Ishikawa (cell line): ENCODE measurements at regions not wholly inside any gene's neighbourhood (a gene's known extent, or its start where the extent isn't known, plus 50 kb on each side); places are given as distances from the start of the nearest gene placed in this dataset.

Experiments used
- EGR1 ChIP-seq: IDR thresholded peaks from 2 replicates; pipeline ENCODE4 v1.6.1; 2012
- EP300 ChIP-seq: IDR thresholded peaks from 2 replicates; pipeline ENCODE4 v1.6.1; 2012; ENCODE audit warnings: borderline replicate concordance
- FOXM1 ChIP-seq: IDR thresholded peaks from 2 replicates; pipeline ENCODE4 v1.6.1; 2012; ENCODE audit warnings: low read depth, borderline replicate concordance
- RAD21 ChIP-seq: IDR thresholded peaks from 2 replicates; pipeline ENCODE4 v1.6.1; 2012; ENCODE audit warnings: low read depth
- TAF1 ChIP-seq: IDR thresholded peaks from 2 replicates; pipeline ENCODE4 v1.6.1; 2012; ENCODE audit warnings: low read depth, mild to moderate bottlenecking
- YY1 ChIP-seq: IDR thresholded peaks from 2 replicates; pipeline ENCODE4 v1.6.1; 2012; ENCODE audit warnings: low read depth
- ZBTB7A ChIP-seq: IDR thresholded peaks from 2 replicates; pipeline ENCODE4 v1.6.1; 2012; ENCODE audit warnings: low read depth
- TF ChIP-seq, protein P1 (sequence below): IDR thresholded peaks from 2 replicates; pipeline ENCODE4 v1.6.1; 2012; ENCODE audit warnings: low read depth, mild to moderate bottlenecking

DNA sequence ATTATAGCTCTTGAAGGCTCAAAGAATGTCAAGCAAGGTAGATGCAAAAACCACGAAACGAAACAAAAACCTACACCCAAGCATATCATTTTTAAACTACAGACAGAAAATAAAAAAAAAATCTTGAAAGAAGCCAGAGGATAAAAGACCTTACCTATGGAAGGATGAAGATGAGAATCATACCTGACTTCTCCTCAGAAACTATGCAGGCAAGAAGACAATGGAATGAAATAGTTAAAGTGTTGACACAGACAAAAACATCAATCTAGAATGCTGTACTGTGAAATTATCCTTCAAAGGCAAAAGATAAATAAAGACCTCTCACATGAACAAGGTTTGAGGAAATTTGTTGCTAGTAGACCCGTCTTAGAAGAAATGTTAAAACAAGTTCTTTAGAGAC lies 372.0 kb downstream of the ZIC4 start:
- TF ChIP-seq RAD21 = no peak
- TF ChIP-seq EGR1 = no peak
- TF ChIP-seq, protein P1, sequence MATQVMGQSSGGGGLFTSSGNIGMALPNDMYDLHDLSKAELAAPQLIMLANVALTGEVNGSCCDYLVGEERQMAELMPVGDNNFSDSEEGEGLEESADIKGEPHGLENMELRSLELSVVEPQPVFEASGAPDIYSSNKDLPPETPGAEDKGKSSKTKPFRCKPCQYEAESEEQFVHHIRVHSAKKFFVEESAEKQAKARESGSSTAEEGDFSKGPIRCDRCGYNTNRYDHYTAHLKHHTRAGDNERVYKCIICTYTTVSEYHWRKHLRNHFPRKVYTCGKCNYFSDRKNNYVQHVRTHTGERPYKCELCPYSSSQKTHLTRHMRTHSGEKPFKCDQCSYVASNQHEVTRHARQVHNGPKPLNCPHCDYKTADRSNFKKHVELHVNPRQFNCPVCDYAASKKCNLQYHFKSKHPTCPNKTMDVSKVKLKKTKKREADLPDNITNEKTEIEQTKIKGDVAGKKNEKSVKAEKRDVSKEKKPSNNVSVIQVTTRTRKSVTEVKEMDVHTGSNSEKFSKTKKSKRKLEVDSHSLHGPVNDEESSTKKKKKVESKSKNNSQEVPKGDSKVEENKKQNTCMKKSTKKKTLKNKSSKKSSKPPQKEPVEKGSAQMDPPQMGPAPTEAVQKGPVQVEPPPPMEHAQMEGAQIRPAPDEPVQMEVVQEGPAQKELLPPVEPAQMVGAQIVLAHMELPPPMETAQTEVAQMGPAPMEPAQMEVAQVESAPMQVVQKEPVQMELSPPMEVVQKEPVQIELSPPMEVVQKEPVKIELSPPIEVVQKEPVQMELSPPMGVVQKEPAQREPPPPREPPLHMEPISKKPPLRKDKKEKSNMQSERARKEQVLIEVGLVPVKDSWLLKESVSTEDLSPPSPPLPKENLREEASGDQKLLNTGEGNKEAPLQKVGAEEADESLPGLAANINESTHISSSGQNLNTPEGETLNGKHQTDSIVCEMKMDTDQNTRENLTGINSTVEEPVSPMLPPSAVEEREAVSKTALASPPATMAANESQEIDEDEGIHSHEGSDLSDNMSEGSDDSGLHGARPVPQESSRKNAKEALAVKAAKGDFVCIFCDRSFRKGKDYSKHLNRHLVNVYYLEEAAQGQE = no peak
- TF ChIP-seq TAF1 = no peak
- TF ChIP-seq YY1 = no peak
- no peak for TF ChIP-seq EP300
- no peak for TF ChIP-seq ZBTB7A
- no peak for TF ChIP-seq FOXM1
